Stomach (tissue), 8 donors: ENCODE measurements at regions not wholly inside any gene's neighbourhood (a gene's known extent, or its start where the extent isn't known, plus 50 kb on each side); places are given as distances from the start of the nearest gene placed in this dataset.

Experiments used
- DNase-seq, 2 donors: peaks; one replicate each; pipeline versions ENCODE4 v3.0.0 to v3.0.0-alpha.2; 2013 to 2019
- H3K27ac ChIP-seq, 5 donors: fragments of 200-600 bp in 4 of 5; sonication (generic) in 4 of 5; one replicate each; pipeline ENCODE4 v1.5.1; 2013 to 2019; ENCODE audit warnings: mild to moderate bottlenecking in 1 of 5, moderate library complexity in 1 of 5
- H3K27me3 ChIP-seq, 3 donors: fragments of 200-600 bp; sonication (generic); one replicate each; pipeline ENCODE4 v1.5.1; 2017 to 2019; ENCODE audit warnings: mixed run types in 1 of 3
- H3K36me3 ChIP-seq, 4 donors: fragments of 200-600 bp; sonication (generic); 1 replicate in 3 of 4; 2 replicates in 1 of 4; pipeline ENCODE4 v1.5.1; 2016 to 2019
- H3K4me1 ChIP-seq, 4 donors: fragments of 200-600 bp; sonication (generic); one replicate each; pipeline ENCODE4 v1.5.1; 2016 to 2019
- H3K4me3 ChIP-seq, 4 donors: fragments of 200-600 bp; sonication (generic) in 3 of 4; one replicate each; pipeline ENCODE4 v1.5.1; 2016 to 2019; ENCODE audit warnings: mild to moderate bottlenecking in 1 of 4
- H3K9me3 ChIP-seq, 4 donors: fragments of 200-600 bp; sonication (generic); one replicate each; pipeline ENCODE4 v1.5.1; 2016 to 2019
- EP300 ChIP-seq: sonication (generic); formaldehyde crosslinking; IDR thresholded peaks from one replicate; pipeline ENCODE4 v1.6.1; 2017; ENCODE audit warnings: antibody characterized with exemption
- POLR2A ChIP-seq, 4 donors: fragments of 450-650 bp; IDR thresholded peaks; one replicate each; pipeline ENCODE4 v1.6.1; 2016; ENCODE audit warnings: antibody characterized with exemption in 4 of 4, control low read depth in 2 of 4, mild to moderate bottlenecking in 1 of 4, moderate library complexity in 1 of 4
- POLR2AphosphoS5 ChIP-seq, 3 donors: sonication (generic); formaldehyde crosslinking; IDR thresholded peaks; one replicate each; pipeline ENCODE4 v1.6.1; 2016; ENCODE audit warnings: antibody characterized with exemption in 3 of 3
- WGBS, 5 donors: extraction: QIAGEN DNeasy Blood & Tissue Kit in 3 of 5; methylation state at CpG; one replicate each; pipeline versions ENCODE4 v1.1.5 to v1.1.7; 2013 to 2018; 5-methylcytosine and 5-hydroxymethylcytosine counted together
- intact Hi-C: fragments of 100-400 bp; cut with DNase I; formaldehyde crosslinking; loops from one replicate; pipeline ENCODE4 v1.15.1; 2023; ENCODE audit warnings: low total_unique reads
- TF ChIP-seq, protein P1 (sequence below), 7 experiments: fragments of 450-650 bp in 4 of 7; fragments of 200-600 bp in 3 of 7; sonication (generic) in 3 of 7; IDR thresholded peaks; one replicate each; pipeline ENCODE4 v1.5.1; 2016 to 2019; ENCODE audit warnings: antibody characterized with exemption in 7 of 7, control low read depth in 2 of 7, mild to moderate bottlenecking in 1 of 7
- donor health status: healthy with polysubstance abuse.
- donor health status: Bipolar disorder and iron deficiency.
- donor health status: healthy.

GRCh38 chr7:131932271-131932670, 375.8 kb upstream of the PODXL start:
- TF ChIP-seq POLR2A (IDR thresholded peaks at IDR 0.05) (no peak), EP300 (no peak), POLR2AphosphoS5 (IDR thresholded peaks at IDR 0.05) (no peak)
- TF ChIP-seq, protein P1, sequence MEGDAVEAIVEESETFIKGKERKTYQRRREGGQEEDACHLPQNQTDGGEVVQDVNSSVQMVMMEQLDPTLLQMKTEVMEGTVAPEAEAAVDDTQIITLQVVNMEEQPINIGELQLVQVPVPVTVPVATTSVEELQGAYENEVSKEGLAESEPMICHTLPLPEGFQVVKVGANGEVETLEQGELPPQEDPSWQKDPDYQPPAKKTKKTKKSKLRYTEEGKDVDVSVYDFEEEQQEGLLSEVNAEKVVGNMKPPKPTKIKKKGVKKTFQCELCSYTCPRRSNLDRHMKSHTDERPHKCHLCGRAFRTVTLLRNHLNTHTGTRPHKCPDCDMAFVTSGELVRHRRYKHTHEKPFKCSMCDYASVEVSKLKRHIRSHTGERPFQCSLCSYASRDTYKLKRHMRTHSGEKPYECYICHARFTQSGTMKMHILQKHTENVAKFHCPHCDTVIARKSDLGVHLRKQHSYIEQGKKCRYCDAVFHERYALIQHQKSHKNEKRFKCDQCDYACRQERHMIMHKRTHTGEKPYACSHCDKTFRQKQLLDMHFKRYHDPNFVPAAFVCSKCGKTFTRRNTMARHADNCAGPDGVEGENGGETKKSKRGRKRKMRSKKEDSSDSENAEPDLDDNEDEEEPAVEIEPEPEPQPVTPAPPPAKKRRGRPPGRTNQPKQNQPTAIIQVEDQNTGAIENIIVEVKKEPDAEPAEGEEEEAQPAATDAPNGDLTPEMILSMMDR (IDR thresholded peaks at IDR 0.05): no peak
- Histone ChIP-seq H3K9me3 (no peaks in the 10 kb centered on the region), H3K4me1 (no peaks in the 10 kb centered on the region), H3K4me3 (no peak overlapping the region), H3K27ac (no peak overlapping the region), H3K27me3 (peaks cover 0 to 15% (median 0%) of the 10 kb centered on the region in 3 donors), H3K36me3 (no peaks in the 10 kb centered on the region)
- 58 to 74% (median 68%) methylated on average over 5 of the region's 5 CpGs for WGBS, 5 donors
- intact Hi-C loops: loop anchor here (10.0 kb wide), 1 partner anchor 573 kb away; no protein-coding TSS in a partner anchor
- no peak for DNase-seq

- H3K27ac ChIP-seq: no peak overlapping the region
- no peak for TF ChIP-seq POLR2AphosphoS5 (IDR thresholded peaks at IDR 0.05)
- TF ChIP-seq, protein P1 (IDR thresholded peaks at IDR 0.05): no peak
- no peak for TF ChIP-seq POLR2A (IDR thresholded peaks at IDR 0.05)
- TF ChIP-seq EP300: no peak
- intact Hi-C loops: loop anchor here (10.0 kb wide), 1 partner anchor 573 kb away; no protein-coding TSS in a partner anchor
These were observed 374.9 kb upstream of the PODXL start for GRCh38 chr7:131931370-131931769.

GRCh38 chr7:131929632-131930031, 373.2 kb upstream of the PODXL start:
- H3K27ac ChIP-seq: no peak overlapping the region
- no peaks in the 10 kb centered on the region for H3K9me3 ChIP-seq
- H3K4me1 ChIP-seq: no peaks in the 10 kb centered on the region
- H3K27me3 ChIP-seq: peaks cover 0 to 15% (median 0%) of the 10 kb centered on the region in 3 donors
- DNase-seq: no peak
- intact Hi-C loops: loop anchor here (10.0 kb wide), 1 partner anchor 575 kb away; no protein-coding TSS in a partner anchor
- TF ChIP-seq EP300 (no peak), POLR2A (IDR thresholded peaks at IDR 0.05) (no peak), POLR2AphosphoS5 (IDR thresholded peaks at IDR 0.05) (no peak)
- TF ChIP-seq, protein P1 (IDR thresholded peaks at IDR 0.05): no peak
- H3K36me3 ChIP-seq: no peaks in the 10 kb centered on the region
- no peak overlapping the region for H3K4me3 ChIP-seq

More at GRCh38 chr7:131931370-131931769, 374.9 kb upstream of the PODXL start:
- Histone ChIP-seq H3K27me3 (peaks cover 0 to 15% (median 0%) of the 10 kb centered on the region in 3 donors), H3K36me3 (no peaks in the 10 kb centered on the region), H3K9me3 (no peaks in the 10 kb centered on the region), H3K4me3 (no peak overlapping the region), H3K4me1 (no peaks in the 10 kb centered on the region)
- DNase-seq: no peak
- WGBS, 5 donors: 59 to 75% (median 68%) methylated on average over 5 of the region's 5 CpGs

- intact Hi-C loops: no loop called here
- TF ChIP-seq, protein P1 (IDR thresholded peaks at IDR 0.05): no peak
- TF ChIP-seq POLR2AphosphoS5 (IDR thresholded peaks at IDR 0.05): no peak
- no peak for TF ChIP-seq EP300
- no peak for TF ChIP-seq POLR2A (IDR thresholded peaks at IDR 0.05)
- H3K27ac ChIP-seq: no peak overlapping the region
- H3K4me3 ChIP-seq: no peak overlapping the region
- 57 to 69% (median 66%) methylated on average over 12 of the region's 12 CpGs for WGBS, 5 donors
- H3K36me3 ChIP-seq: no peaks in the 10 kb centered on the region
- DNase-seq: no peak
- H3K4me1 ChIP-seq: no peaks in the 10 kb centered on the region
- no peaks in the 10 kb centered on the region for H3K9me3 ChIP-seq
- peaks cover 0 to 15% (median 0%) of the 10 kb centered on the region in 3 donors for H3K27me3 ChIP-seq
These were observed 371.5 kb upstream of the PODXL start for GRCh38 chr7:131927770-131928423.
